Uterus (tissue), 2 donors: ENCODE measurements at regions not wholly inside any gene's neighbourhood (a gene's known extent, or its start where the extent isn't known, plus 50 kb on each side); places are given as distances from the start of the nearest gene placed in this dataset.

ENCODE experiments used
- CTCF ChIP-seq, 4 experiments: fragments of 200-600 bp in 2 of 4; fragments of 450-650 bp in 2 of 4; sonication (generic) in 2 of 4; IDR thresholded peaks; one replicate each; pipeline ENCODE4 v1.5.1; 2016 to 2019; ENCODE audit warnings: antibody characterized with exemption in 4 of 4, mild to moderate bottlenecking in 2 of 4, moderate library complexity in 1 of 4
- POLR2A ChIP-seq, 2 donors: fragments of 450-650 bp; IDR thresholded peaks; one replicate each; pipeline ENCODE4 v1.6.1; 2016; ENCODE audit warnings: antibody characterized with exemption in 2 of 2, mild to moderate bottlenecking in 1 of 2, moderate library complexity in 1 of 2

GRCh38 chr10:123595661-123596060, 70.5 kb upstream of the GPR26 start:
- no peak for TF ChIP-seq CTCF (IDR thresholded peaks at IDR 0.05)
- TF ChIP-seq POLR2A (IDR thresholded peaks at IDR 0.05), result no peak
